ENCODE measurements at regions not wholly inside any gene's neighbourhood (a gene's known extent, or its start where the extent isn't known, plus 50 kb on each side); places are given as distances from the start of the nearest gene placed in this dataset.

GRCh38 chr2:239824866-239825704, 200.1 kb downstream of the NDUFA10 start:
- no peaks in the 10 kb centered on the region for H3K27me3 ChIP-seq (ENCODE audit: insufficient read depth, poor library complexity, severe bottlenecking)
- H3K27ac ChIP-seq (replicated peaks): no peak overlapping the region
- no peak overlapping the region for H3K4me3 ChIP-seq (replicated peaks; ENCODE audit: insufficient read depth, low read length)
- no peak for DNase-seq (ENCODE audit: low read depth in 1 of 2, low spot score in 1 of 2)
- TF ChIP-seq SPI1 (IDR thresholded peaks at IDR 0.05; ENCODE audit: borderline replicate concordance, low read depth): no peak
- TF ChIP-seq, protein P1, sequence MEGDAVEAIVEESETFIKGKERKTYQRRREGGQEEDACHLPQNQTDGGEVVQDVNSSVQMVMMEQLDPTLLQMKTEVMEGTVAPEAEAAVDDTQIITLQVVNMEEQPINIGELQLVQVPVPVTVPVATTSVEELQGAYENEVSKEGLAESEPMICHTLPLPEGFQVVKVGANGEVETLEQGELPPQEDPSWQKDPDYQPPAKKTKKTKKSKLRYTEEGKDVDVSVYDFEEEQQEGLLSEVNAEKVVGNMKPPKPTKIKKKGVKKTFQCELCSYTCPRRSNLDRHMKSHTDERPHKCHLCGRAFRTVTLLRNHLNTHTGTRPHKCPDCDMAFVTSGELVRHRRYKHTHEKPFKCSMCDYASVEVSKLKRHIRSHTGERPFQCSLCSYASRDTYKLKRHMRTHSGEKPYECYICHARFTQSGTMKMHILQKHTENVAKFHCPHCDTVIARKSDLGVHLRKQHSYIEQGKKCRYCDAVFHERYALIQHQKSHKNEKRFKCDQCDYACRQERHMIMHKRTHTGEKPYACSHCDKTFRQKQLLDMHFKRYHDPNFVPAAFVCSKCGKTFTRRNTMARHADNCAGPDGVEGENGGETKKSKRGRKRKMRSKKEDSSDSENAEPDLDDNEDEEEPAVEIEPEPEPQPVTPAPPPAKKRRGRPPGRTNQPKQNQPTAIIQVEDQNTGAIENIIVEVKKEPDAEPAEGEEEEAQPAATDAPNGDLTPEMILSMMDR (IDR thresholded peaks at IDR 0.05; ENCODE audit: insufficient read depth, low read length): no peak
- TF ChIP-seq POLR2AphosphoS5 (IDR thresholded peaks at IDR 0.05; ENCODE audit: low read depth): no peak
- no peak for TF ChIP-seq GABPA (IDR thresholded peaks at IDR 0.05; ENCODE audit: low read depth)
- TF ChIP-seq, protein P2, sequence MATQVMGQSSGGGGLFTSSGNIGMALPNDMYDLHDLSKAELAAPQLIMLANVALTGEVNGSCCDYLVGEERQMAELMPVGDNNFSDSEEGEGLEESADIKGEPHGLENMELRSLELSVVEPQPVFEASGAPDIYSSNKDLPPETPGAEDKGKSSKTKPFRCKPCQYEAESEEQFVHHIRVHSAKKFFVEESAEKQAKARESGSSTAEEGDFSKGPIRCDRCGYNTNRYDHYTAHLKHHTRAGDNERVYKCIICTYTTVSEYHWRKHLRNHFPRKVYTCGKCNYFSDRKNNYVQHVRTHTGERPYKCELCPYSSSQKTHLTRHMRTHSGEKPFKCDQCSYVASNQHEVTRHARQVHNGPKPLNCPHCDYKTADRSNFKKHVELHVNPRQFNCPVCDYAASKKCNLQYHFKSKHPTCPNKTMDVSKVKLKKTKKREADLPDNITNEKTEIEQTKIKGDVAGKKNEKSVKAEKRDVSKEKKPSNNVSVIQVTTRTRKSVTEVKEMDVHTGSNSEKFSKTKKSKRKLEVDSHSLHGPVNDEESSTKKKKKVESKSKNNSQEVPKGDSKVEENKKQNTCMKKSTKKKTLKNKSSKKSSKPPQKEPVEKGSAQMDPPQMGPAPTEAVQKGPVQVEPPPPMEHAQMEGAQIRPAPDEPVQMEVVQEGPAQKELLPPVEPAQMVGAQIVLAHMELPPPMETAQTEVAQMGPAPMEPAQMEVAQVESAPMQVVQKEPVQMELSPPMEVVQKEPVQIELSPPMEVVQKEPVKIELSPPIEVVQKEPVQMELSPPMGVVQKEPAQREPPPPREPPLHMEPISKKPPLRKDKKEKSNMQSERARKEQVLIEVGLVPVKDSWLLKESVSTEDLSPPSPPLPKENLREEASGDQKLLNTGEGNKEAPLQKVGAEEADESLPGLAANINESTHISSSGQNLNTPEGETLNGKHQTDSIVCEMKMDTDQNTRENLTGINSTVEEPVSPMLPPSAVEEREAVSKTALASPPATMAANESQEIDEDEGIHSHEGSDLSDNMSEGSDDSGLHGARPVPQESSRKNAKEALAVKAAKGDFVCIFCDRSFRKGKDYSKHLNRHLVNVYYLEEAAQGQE (IDR thresholded peaks at IDR 0.05; ENCODE audit: insufficient replicate concordance, low read depth): no peak

- TF ChIP-seq GABPA (IDR thresholded peaks at IDR 0.05; ENCODE audit: low read depth): no peak
- no peak for TF ChIP-seq POLR2AphosphoS5 (IDR thresholded peaks at IDR 0.05; ENCODE audit: low read depth)
- TF ChIP-seq, protein P1 (IDR thresholded peaks at IDR 0.05; ENCODE audit: insufficient read depth, low read length): no peak
- no peak for TF ChIP-seq SPI1 (IDR thresholded peaks at IDR 0.05; ENCODE audit: borderline replicate concordance, low read depth)
- TF ChIP-seq, protein P2 (IDR thresholded peaks at IDR 0.05; ENCODE audit: insufficient replicate concordance, low read depth): no peak
- no peak overlapping the region for H3K4me3 ChIP-seq (replicated peaks; ENCODE audit: insufficient read depth, low read length)
- DNase-seq (ENCODE audit: low read depth in 1 of 2, low spot score in 1 of 2): no peak
- H3K27ac ChIP-seq (replicated peaks): no peak overlapping the region
- H3K27me3 ChIP-seq (ENCODE audit: insufficient read depth, poor library complexity, severe bottlenecking): no peaks in the 10 kb centered on the region
These were observed 201.0 kb downstream of the NDUFA10 start for GRCh38 chr2:239824046-239824694.

DNA sequence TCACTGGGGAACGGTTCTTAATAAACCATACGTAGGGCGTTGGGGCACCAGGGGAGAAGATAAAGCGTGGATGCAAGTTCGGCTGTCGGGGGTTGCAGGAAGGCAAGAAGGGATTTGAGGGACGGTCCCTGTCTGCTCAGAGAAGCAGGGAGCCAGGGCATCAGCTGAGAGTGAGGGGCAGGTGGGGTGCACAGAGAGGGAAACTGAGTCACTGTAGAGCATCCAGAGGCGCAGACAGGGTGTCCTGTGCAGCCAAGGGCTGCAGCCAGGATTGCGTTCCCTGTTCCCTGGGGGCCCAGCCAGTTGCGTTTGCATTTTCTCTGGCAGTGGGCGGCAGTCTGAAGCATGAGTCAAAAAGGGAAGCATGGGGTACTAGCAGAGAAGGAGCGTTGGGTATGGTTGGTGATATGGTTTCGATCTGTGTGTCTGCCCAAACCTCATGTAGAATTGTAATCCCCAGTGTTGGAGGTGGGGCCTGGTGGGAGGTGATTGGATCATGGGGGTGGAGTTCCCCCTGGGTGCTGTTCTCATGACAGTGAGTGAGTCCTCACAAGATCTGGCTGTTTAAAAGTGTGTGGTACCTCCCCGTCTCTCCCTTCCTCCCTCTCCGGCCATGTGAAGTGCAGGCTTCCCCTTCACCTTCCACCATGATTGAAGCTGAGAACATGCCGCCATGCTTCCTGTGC, 202.9 kb downstream of the NDUFA10 start:
- Histone ChIP-seq H3K4me3 (replicated peaks; ENCODE audit: insufficient read depth, low read length) (no peak overlapping the region), H3K27ac (replicated peaks) (no peak overlapping the region), H3K27me3 (ENCODE audit: insufficient read depth, poor library complexity, severe bottlenecking) (no peaks in the 10 kb centered on the region)
- TF ChIP-seq GABPA (IDR thresholded peaks at IDR 0.05; ENCODE audit: low read depth) (no peak), POLR2AphosphoS5 (IDR thresholded peaks at IDR 0.05; ENCODE audit: low read depth) (no peak), SPI1 (IDR thresholded peaks at IDR 0.05; ENCODE audit: borderline replicate concordance, low read depth) (no peak)
- TF ChIP-seq, protein P2 (IDR thresholded peaks at IDR 0.05; ENCODE audit: insufficient replicate concordance, low read depth): no peak
- TF ChIP-seq, protein P1 (IDR thresholded peaks at IDR 0.05; ENCODE audit: insufficient read depth, low read length): no peak
- no peak for DNase-seq (ENCODE audit: low read depth in 1 of 2, low spot score in 1 of 2)
